ENCODE measurements at regions not wholly inside any gene's neighbourhood (a gene's known extent, or its start where the extent isn't known, plus 50 kb on each side); places are given as distances from the start of the nearest gene placed in this dataset.
"Not testable (repeated sequence)": the region's sequence is repeated elsewhere in the genome, so short reads cannot be mapped to it uniquely, and the experiment has no call there.

DNA sequence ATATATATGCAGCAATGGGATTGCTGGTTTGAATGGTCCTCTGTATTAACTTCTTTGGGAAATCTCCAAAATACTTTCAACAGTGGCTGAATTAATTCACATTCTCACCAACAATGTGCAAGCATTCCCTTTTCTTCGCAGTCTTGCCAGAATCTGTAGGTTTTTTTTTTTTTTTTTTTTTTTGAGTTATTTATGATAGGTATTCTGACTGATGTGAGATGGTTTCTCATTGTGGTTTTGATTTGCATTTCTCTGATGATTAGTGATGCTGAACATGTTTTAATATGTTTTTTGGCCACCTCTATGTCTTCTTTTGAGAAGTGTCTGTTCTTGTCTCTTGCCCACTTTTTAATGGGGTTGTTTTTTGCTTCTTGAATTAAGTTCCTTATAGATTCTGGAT, 2041.5 kb upstream of the PCDH20 start:
- ATAC-seq (replicated peaks) (no peak), DNase-seq (no peak)
- Mint-ChIP-seq H3K27me3 (no peaks in the 10 kb centered on the region), H3K27ac (no peak overlapping the region), H3K36me3 (no peaks in the 10 kb centered on the region), H3K4me3 (no peak overlapping the region), H3K9me3 (peaks cover 2 to 4% of the 10 kb centered on the region in 2 donors), H3K4me1 (no peaks in the 10 kb centered on the region)

DNA sequence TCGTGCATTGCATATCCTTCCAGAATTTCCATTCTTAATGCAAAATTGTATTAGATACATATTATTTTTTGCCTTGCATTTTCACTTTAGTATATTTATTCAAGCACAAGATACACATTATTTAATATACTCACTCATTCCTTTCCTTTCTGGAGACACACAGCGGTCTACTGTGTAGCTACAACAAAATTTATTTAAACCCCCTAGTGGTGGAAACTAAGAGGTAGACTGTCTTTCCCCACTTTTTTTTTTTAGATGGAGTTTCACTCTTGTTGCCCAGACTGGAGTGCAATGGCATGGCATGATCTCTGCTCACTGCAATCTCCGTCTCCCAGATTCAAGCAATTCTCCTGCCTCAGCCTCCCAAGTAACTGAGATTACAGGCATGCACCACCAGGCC, 2040.3 kb upstream of the PCDH20 start:
- no peaks in the 10 kb centered on the region for H3K36me3 Mint-ChIP-seq
- no peak for DNase-seq
- peaks cover 2 to 4% of the 10 kb centered on the region in 2 donors for H3K9me3 Mint-ChIP-seq
- no peak overlapping the region for H3K27ac Mint-ChIP-seq
- no peaks in the 10 kb centered on the region for H3K27me3 Mint-ChIP-seq
- H3K4me1 Mint-ChIP-seq, result no peaks in the 10 kb centered on the region
- H3K4me3 Mint-ChIP-seq, result no peak overlapping the region
- no peak for ATAC-seq (replicated peaks)

DNA sequence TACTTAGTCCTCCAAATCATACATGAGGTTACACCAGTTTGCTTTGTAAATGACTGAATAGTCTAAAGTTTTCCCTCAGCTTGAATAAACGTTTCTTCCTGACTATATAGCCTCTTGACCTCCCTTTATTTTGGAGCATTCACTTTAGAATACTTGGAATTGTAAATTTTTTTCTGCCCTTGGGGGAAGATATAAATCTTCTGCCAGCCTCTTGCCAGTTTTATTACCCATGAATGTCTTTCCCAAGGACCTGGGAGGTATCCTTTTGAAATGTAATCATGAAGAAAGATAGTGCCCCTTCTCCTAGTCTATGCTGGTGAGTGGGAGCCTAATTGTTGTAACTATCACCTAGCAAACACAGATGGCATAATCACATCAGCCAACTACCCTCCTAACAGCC, 2033.9 kb upstream of the PCDH20 start:
- no peak for ATAC-seq (replicated peaks)
- Mint-ChIP-seq H3K36me3 (no peaks in the 10 kb centered on the region), H3K4me3 (no peak overlapping the region), H3K4me1 (no peaks in the 10 kb centered on the region), H3K27me3 (no peaks in the 10 kb centered on the region), H3K9me3 (peaks cover 2 to 3% of the 10 kb centered on the region in 2 donors), H3K27ac (no peak overlapping the region)
- DNase-seq, result no peak

DNA sequence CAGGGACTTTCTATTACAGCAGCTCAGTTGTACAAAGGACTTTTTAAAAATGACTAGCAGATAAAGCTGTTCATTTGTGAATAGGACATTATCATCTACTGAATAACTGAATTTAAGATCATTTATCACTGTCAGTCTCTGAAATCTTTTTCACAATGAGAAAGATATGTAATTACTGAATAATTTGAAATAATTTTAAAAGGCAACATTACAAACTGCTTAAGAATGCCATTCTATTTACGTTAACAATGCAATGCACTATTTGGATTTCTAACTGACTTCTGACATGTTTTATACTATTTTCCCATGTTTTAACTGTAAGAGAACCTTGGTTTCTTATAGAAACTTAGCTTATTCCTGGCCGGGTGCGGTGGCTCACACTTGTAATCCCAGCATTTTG, 2033.0 kb upstream of the PCDH20 start:
- ATAC-seq (replicated peaks) (no peak), DNase-seq (no peak)
- no peaks in the 10 kb centered on the region for H3K4me1 Mint-ChIP-seq
- peaks cover 3 to 4% of the 10 kb centered on the region in 2 donors for H3K9me3 Mint-ChIP-seq
- no peak overlapping the region for H3K27ac Mint-ChIP-seq
- no peaks in the 10 kb centered on the region for H3K27me3 Mint-ChIP-seq
- no peaks in the 10 kb centered on the region for H3K36me3 Mint-ChIP-seq
- no peak overlapping the region for H3K4me3 Mint-ChIP-seq

DNA sequence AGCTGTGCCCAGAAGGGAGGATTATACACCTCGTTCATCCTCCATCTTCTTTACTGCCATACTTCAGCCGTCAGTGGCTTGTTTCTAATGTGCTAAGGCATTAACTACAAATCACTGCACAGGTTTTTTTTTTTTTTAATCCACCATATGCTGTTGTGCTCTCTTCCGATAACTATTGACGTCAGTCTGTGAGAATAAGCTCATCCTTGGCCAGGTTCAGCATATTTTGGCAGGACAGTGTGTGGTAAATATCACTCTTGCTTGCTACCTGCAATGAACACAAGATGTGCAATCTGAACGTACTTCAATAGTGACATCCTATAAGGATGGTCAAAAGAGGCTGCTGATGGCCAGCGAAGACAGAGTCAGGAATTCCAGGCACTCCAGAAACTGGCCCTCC, 2030.7 kb upstream of the PCDH20 start:
- Mint-ChIP-seq H3K4me1 (no peaks in the 10 kb centered on the region), H3K36me3 (no peaks in the 10 kb centered on the region), H3K9me3 (peaks cover 4 to 7% of the 10 kb centered on the region in 2 donors), H3K27ac (no peak overlapping the region), H3K4me3 (no peak overlapping the region), H3K27me3 (no peaks in the 10 kb centered on the region)
- no peak for ATAC-seq (replicated peaks)
- no peak for DNase-seq

DNA sequence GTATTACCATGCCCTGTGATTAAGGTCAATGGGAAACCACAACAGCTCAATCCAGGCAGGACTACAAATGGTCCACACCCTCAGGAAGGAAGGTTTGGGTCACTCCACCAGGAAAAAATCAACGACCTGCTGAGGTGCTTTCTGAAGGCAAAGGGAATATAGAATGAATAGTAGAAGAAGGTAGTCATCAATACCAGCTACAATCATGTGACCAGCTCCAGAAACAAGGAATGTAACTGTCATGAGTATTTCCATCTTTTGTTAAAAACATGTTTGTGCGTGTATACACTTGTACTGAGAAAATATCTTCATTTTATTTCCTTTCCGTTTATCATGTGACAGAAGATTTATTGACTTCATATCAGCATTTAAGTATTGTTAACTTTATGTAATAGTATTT, 2028.6 kb upstream of the PCDH20 start:
- DNase-seq; H3K27ac Mint-ChIP-seq; H3K27me3 Mint-ChIP-seq; H3K4me1 Mint-ChIP-seq; H3K36me3 Mint-ChIP-seq; H3K9me3 Mint-ChIP-seq; ATAC-seq (replicated peaks); H3K4me3 Mint-ChIP-seq: not testable (repeated sequence)

DNA sequence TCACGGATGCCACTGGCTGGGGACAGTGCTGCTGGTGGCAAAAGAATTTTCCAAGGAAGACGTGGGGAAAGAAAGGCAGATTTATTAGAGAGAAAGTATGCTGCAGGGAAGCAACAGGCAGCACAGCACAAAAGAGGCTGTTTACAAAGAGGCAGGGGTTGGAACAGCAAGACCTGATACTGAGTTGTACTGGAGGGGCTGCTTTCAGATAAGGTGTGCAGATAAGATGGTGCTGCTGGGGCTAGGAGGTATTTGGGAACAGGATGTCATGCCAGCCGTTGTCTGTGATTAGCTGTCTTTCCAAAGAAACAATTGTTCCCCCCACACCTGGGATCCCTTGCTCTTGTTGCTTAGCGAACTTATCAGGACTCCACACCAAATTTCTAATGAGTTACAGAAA, 2023.3 kb upstream of the PCDH20 start:
- H3K9me3 Mint-ChIP-seq, result peaks cover 4 to 6% of the 10 kb centered on the region in 2 donors
- H3K36me3 Mint-ChIP-seq, result no peaks in the 10 kb centered on the region
- DNase-seq (no peak), ATAC-seq (replicated peaks) (no peak)
- H3K27me3 Mint-ChIP-seq, result no peaks in the 10 kb centered on the region
- H3K4me1 Mint-ChIP-seq, result no peaks in the 10 kb centered on the region
- H3K4me3 Mint-ChIP-seq, result no peak overlapping the region
- H3K27ac Mint-ChIP-seq, result no peak overlapping the region

DNA sequence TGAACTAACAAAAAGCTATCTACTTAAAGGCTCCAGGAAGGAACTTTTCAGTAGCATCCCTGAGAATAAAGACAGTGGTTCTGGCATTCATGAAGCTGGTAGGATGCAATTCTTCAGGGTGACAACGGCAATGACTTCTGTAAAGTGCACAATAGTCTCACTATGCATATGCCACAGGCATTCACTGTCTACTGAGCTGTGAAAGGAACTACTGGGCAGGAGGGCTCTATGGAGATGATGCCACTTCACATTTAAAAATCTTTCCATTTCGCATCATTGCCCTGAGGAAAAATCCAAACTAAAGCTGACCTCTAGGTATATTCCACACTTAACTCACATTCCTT, 2020.6 kb upstream of the PCDH20 start:
- Mint-ChIP-seq H3K9me3 (peaks cover 2 to 4% of the 10 kb centered on the region in 2 donors), H3K27me3 (no peaks in the 10 kb centered on the region), H3K4me1 (no peaks in the 10 kb centered on the region), H3K4me3 (no peak overlapping the region), H3K27ac (no peak overlapping the region), H3K36me3 (no peaks in the 10 kb centered on the region)
- DNase-seq, result no peak
- ATAC-seq (replicated peaks), result no peak

DNA sequence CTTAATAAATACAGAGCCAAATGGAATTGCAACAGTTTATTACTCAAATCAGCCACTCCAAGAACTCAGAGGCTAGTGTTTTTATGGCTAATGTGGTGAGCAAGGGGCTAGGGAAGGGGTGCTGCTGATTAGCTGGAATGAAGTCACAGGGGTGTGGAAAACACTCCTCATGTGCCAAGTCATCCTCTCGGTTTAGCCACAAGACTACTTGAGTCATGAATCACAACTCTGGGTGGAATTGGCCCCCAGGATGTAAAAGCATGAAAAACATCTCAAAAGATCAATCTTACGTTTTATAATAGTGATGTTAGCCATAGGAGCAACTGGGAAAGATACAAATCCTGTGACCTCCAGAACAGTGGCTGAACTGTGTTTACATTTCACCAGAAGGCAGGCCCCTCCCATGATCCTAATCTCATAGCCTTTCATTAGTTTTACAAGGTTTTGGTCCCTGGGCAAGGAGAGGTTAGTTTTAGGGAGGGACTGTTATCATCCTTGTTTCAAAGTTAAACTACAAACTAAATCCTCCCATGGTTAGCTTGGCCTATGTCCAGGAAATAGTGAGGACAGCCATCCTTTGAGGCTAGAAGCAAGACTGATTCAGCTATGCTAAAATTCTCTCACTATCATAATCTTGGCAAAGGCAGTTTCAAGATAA, 2020.1 kb upstream of the PCDH20 start:
- DNase-seq, result no peak
- H3K27ac Mint-ChIP-seq, result no peak overlapping the region
- H3K36me3 Mint-ChIP-seq, result no peaks in the 10 kb centered on the region
- H3K4me1 Mint-ChIP-seq, result no peaks in the 10 kb centered on the region
- H3K9me3 Mint-ChIP-seq, result peaks cover 2 to 4% of the 10 kb centered on the region in 2 donors
- no peak for ATAC-seq (replicated peaks)
- no peaks in the 10 kb centered on the region for H3K27me3 Mint-ChIP-seq
- H3K4me3 Mint-ChIP-seq, result no peak overlapping the region

DNA sequence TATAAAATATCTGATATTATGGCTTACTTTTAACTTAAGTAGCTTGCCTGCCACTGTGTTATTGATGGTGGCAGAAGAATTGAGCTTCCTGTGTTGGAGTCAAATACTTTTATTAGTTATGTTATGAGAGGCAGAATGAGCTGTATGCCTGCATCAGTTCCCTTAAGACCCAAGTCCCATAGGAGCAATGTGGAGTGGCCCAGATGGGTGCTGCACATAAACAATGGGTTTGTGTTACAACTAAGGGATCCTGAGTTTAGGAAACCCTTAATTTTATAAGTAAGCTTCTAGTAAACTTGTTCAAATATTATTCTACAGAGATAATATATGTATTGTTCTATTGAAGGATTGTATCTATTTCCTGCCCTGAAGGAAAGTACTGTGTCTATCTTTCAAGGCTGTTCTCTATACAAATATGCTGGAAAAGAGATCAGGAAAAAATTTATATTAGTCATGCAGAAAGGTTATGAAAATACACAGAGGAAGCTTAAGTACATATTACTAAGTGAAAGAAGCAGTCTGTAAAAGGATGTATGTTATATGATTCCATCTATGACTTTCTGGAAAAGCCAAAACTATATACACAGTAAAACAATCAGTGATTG, 2018.0 kb upstream of the PCDH20 start:
- no peaks in the 10 kb centered on the region for H3K27me3 Mint-ChIP-seq
- no peaks in the 10 kb centered on the region for H3K4me1 Mint-ChIP-seq
- ATAC-seq (replicated peaks), result no peak
- no peak overlapping the region for H3K4me3 Mint-ChIP-seq
- DNase-seq, result no peak
- peaks cover 0 to 4% of the 10 kb centered on the region in 2 donors for H3K9me3 Mint-ChIP-seq
- no peak overlapping the region for H3K27ac Mint-ChIP-seq
- H3K36me3 Mint-ChIP-seq, result no peaks in the 10 kb centered on the region

DNA sequence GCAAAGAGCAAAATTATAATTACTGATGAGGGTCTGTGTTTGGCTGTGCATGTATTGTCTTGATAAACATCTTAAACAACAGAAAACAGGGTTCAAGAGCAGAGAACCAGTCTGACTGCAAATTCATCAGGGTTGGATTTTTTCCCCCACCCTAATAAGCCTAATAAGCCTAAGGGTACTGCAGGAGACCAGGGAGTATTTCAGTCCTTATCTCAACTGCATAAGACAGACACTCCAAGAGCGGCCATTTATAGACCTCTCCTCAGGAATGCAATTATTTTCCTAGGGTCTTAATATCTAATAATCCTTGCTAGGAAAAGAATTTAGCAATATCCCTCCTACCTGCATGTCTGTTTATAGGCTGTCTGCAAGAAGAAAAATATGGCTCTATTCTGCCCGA, 2011.5 kb upstream of the PCDH20 start:
- ATAC-seq (replicated peaks) (no peak), DNase-seq (no peak)
- Mint-ChIP-seq H3K9me3 (peaks cover 1 to 4% of the 10 kb centered on the region in 2 donors), H3K4me3 (no peak overlapping the region), H3K36me3 (no peaks in the 10 kb centered on the region), H3K4me1 (no peaks in the 10 kb centered on the region), H3K27ac (no peak overlapping the region), H3K27me3 (no peaks in the 10 kb centered on the region)

DNA sequence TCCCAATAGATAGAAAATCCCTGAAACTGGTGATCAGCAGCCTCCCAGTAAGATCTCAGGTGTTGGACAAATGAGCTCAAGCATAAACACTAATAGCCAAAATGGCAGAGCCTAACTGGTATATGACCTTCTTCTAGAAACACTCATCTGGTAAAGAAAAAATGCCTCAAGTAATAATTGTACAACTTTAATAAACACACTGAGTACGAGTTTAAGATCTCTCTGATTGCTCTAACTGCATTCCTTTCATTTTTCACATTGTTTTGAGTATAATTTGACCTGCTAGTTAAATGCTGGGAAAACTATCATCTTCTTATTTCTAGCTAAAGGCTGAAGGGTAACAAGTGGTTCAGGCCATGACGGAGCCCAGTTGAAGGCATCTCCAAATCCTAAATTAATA, 2009.5 kb upstream of the PCDH20 start:
- H3K4me1 Mint-ChIP-seq, result no peaks in the 10 kb centered on the region
- H3K27me3 Mint-ChIP-seq, result no peaks in the 10 kb centered on the region
- H3K4me3 Mint-ChIP-seq, result no peak overlapping the region
- no peak for ATAC-seq (replicated peaks)
- no peak overlapping the region for H3K27ac Mint-ChIP-seq
- H3K9me3 Mint-ChIP-seq, result peaks cover 1 to 4% of the 10 kb centered on the region in 2 donors
- no peaks in the 10 kb centered on the region for H3K36me3 Mint-ChIP-seq
- no peak for DNase-seq

DNA sequence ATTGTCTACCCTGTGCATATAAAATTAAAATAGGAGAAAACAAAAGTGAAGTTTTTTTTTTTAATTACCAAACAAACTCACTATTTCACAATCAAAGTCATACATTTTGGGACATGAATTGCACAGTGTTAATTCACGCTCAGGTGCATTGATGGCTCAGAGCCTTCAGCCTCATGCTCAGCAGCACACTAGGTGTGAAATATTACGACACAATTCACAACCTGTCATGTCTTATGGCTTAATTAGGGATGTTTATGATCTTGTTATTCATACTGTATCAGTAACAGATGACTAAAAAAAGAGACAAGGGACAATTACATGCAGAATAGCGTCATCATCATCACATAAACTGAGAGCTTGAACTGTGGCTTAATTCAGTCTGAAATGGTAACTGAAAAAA, 2005.5 kb upstream of the PCDH20 start:
- Mint-ChIP-seq H3K27me3 (no peaks in the 10 kb centered on the region), H3K9me3 (peaks cover 3 to 5% of the 10 kb centered on the region in 2 donors), H3K36me3 (no peaks in the 10 kb centered on the region), H3K27ac (no peak overlapping the region), H3K4me1 (no peaks in the 10 kb centered on the region), H3K4me3 (no peak overlapping the region)
- DNase-seq (no peak), ATAC-seq (replicated peaks) (no peak)

DNA sequence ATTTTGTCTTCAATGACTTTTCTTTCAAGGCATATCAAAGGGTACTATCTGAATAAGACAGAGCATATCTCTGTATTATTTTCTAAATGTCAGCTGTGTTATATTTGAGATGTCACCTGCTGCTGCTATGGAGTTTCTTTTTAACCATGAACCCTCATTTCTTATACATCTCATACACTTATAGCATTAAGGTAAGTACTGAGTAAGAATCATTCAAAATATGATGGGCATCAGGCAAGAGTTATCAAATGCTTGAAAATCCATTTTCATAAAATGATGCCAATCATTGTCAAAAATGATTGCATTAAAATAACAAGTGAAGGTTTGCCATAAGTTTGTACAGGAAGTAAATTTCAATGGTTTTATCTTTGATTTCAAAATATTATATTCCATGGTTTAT, 2005.0 kb upstream of the PCDH20 start:
- ATAC-seq (replicated peaks) (no peak), DNase-seq (no peak)
- Mint-ChIP-seq H3K4me1 (no peaks in the 10 kb centered on the region), H3K27ac (no peak overlapping the region), H3K9me3 (peaks cover 3 to 5% of the 10 kb centered on the region in 2 donors), H3K4me3 (no peak overlapping the region), H3K36me3 (no peaks in the 10 kb centered on the region), H3K27me3 (no peaks in the 10 kb centered on the region)

DNA sequence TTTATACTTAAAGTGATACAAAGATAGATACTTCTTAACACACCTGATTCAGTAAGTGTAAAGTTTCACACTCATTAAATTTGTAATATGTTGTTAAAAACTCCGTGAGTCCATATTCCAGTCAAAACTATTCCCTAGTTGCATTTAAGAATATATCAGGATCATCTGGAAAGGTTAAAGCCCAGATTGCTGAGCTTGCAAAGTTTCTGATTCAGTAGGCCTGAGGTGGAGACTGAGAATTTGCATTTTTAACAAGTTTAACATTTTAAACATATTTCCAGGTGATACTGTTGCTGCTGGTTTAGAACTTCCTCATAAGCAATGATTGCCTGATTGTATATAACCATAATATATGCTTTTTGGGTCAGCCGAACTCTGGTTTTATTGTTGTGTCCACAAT, 1998.6 kb upstream of the PCDH20 start:
- no peak for ATAC-seq (replicated peaks)
- Mint-ChIP-seq H3K4me1 (no peaks in the 10 kb centered on the region), H3K9me3 (peaks cover 2 to 5% of the 10 kb centered on the region in 2 donors)

More for the DNA sequence above, 1998.6 kb upstream of the PCDH20 start:
- Mint-ChIP-seq H3K4me3 (no peak overlapping the region), H3K27me3 (no peaks in the 10 kb centered on the region), H3K27ac (no peak overlapping the region), H3K36me3 (no peaks in the 10 kb centered on the region)
- DNase-seq, result no peak
